SK-N-SH (cell line): ENCODE measurements at regions not wholly inside any gene's neighbourhood (a gene's known extent, or its start where the extent isn't known, plus 50 kb on each side); places are given as distances from the start of the nearest gene placed in this dataset.

Source experiments
- CTCF ChIA-PET: fragments of 300-600, 350-600 bp; formaldehyde crosslinking; extraction: SDS; loops from one replicate; lab custom pipeline; 2021; lab: Yijun Ruan, JAX
- POLR2A ChIA-PET: fragments of 350-600 bp; sonication (Branson Sonifier 250); formaldehyde crosslinking; extraction: SDS; loops from one replicate; lab custom pipeline; 2020; ENCODE audit warnings: antibody characterized with exemption, inconsistent platforms; lab: Yijun Ruan, JAX
- DNase-seq: peaks from one replicate; pipeline ENCODE4 v3.0.0; 2012
- H2AFZ ChIP-seq: fragments of 200-600 bp; sonication (generic); 2 replicates; pipeline ENCODE4 v1.8.1; 2016; ENCODE audit warnings: antibody characterized with exemption, mild to moderate bottlenecking, low read depth
- H3F3A ChIP-seq: fragments of 200-600 bp; sonication (generic); replicated peaks from 2 replicates; pipeline ENCODE3; 2016; ENCODE audit warnings: antibody characterized with exemption, mild to moderate bottlenecking; ENCODE audit not compliant: insufficient read depth
- H3K27ac ChIP-seq, 2 experiments: fragments of 200-500 bp in 1 of 2; fragments of 200-600 bp in 1 of 2; sonication (Bioruptor generic) in 1 of 2; sonication (generic), shearing (Covaris generic) in 1 of 2; 2 replicates each; pipeline versions ENCODE4 v1.5.1 to v1.6.1; 2014 to 2016; ENCODE audit warnings: low read depth in 2 of 2, inconsistent platforms in 1 of 2, low read length in 1 of 2, mild to moderate bottlenecking in 1 of 2, mixed read lengths in 1 of 2
- H3K27me3 ChIP-seq: fragments of 200-600 bp; sonication (generic), shearing (Covaris generic); 2 replicates; pipeline ENCODE4 v1.6.1; 2016; ENCODE audit warnings: mixed run types; ENCODE audit not compliant: insufficient read depth
- H3K36me3 ChIP-seq, 2 experiments: fragments of 200-500 bp in 1 of 2; fragments of 200-600 bp in 1 of 2; sonication (Bioruptor generic) in 1 of 2; sonication (generic) in 1 of 2; replicated peaks in 1 of 2; 2 replicates each; pipeline versions ENCODE3 to v1.5.1; 2014 to 2016; ENCODE audit warnings: low read length in 1 of 2, mild to moderate bottlenecking in 1 of 2; ENCODE audit not compliant: insufficient read depth in 2 of 2, control insufficient read depth in 1 of 2
- H3K4me1 ChIP-seq, 2 experiments: fragments of 200-500 bp in 1 of 2; fragments of 200-600 bp in 1 of 2; sonication (Bioruptor generic) in 1 of 2; sonication (generic), shearing (Covaris generic) in 1 of 2; 2 replicates each; pipeline versions ENCODE4 v1.5.1 to v1.6.1; 2014 to 2016; ENCODE audit warnings: low read depth in 1 of 2, low read length in 1 of 2, mixed run types in 1 of 2; ENCODE audit not compliant: insufficient read depth in 2 of 2, control insufficient read depth in 1 of 2
- H3K4me2 ChIP-seq: fragments of 200-600 bp; sonication (generic), shearing (Covaris generic); 2 replicates; pipeline ENCODE4 v1.6.1; 2017; ENCODE audit warnings: mixed run types
- H3K4me3 ChIP-seq, 2 experiments: fragments of 200-500 bp in 1 of 2; fragments of 200-600 bp in 1 of 2; sonication (Bioruptor generic) in 1 of 2; sonication (generic), shearing (Covaris generic) in 1 of 2; 2 replicates each; pipeline versions ENCODE4 v1.5.1 to v1.8.1; 2014 to 2016; ENCODE audit warnings: low read depth in 2 of 2, inconsistent platforms in 1 of 2, low read length in 1 of 2, mild to moderate bottlenecking in 1 of 2, mixed read lengths in 1 of 2, moderate library complexity in 1 of 2
- H3K79me2 ChIP-seq: fragments of 200-600 bp; sonication (generic); 2 replicates; pipeline ENCODE4 v1.8.1; 2017; ENCODE audit warnings: mild to moderate bottlenecking; ENCODE audit not compliant: insufficient read depth
- H3K9ac ChIP-seq: fragments of 200-600 bp; sonication (generic); 2 replicates; pipeline ENCODE4 v1.6.1; 2017; ENCODE audit warnings: mixed run types
- H3K9me2 ChIP-seq: fragments of 200-600 bp; sonication (generic); 2 replicates; pipeline ENCODE4 v1.6.1; 2017; ENCODE audit warnings: mixed run types
- H3K9me3 ChIP-seq: fragments of 200-600 bp; sonication (generic); 2 replicates; pipeline ENCODE4 v1.6.1; 2017; ENCODE audit warnings: mixed run types, mild to moderate bottlenecking, moderate library complexity
- H4K20me1 ChIP-seq: fragments of 200-600 bp; sonication (generic); 2 replicates; pipeline ENCODE4 v1.6.1; 2017; ENCODE audit warnings: mild to moderate bottlenecking, mixed run types; ENCODE audit not compliant: insufficient read depth
- CHD2 ChIP-seq: fragments of 150-350 bp; IDR thresholded peaks from 2 replicates; pipeline ENCODE4 v1.6.1; 2018; ENCODE audit warnings: low read length; ENCODE audit not compliant: partially characterized antibody
- FOSL2 ChIP-seq: IDR thresholded peaks from 2 replicates; pipeline ENCODE4 v1.4.0; 2012; ENCODE audit warnings: low read depth, mild to moderate bottlenecking, moderate library complexity, borderline replicate concordance
- FOXJ3 ChIP-seq: sonication (generic); formaldehyde crosslinking; IDR thresholded peaks from 2 replicates; pipeline ENCODE4 v1.5.1; 2020; ENCODE audit warnings: mild to moderate bottlenecking, missing genetic modification reagents
- NFIC ChIP-seq: IDR thresholded peaks from 2 replicates; pipeline ENCODE4 v1.4.0; 2012; ENCODE audit warnings: borderline replicate concordance
- NRF1 ChIP-seq: IDR thresholded peaks from 2 replicates; pipeline ENCODE4 v1.6.1; 2012; ENCODE audit warnings: low read depth, mild to moderate bottlenecking, low read length
- POLR2AphosphoS5 ChIP-seq: IDR thresholded peaks from 2 replicates; pipeline ENCODE4 v1.6.1; 2012; ENCODE audit warnings: low read depth, low read length
- RAD21 ChIP-seq: IDR thresholded peaks from 2 replicates; pipeline ENCODE4 v1.6.1; 2012; ENCODE audit warnings: mild to moderate bottlenecking, low read length
- RXRA ChIP-seq: IDR thresholded peaks from 2 replicates; pipeline ENCODE4 v1.4.0; 2012; ENCODE audit warnings: low read depth, mild to moderate bottlenecking, borderline replicate concordance
- SIN3A ChIP-seq: IDR thresholded peaks from 2 replicates; pipeline ENCODE4 v1.6.1; 2012; ENCODE audit warnings: low read depth, mild to moderate bottlenecking, low read length, moderate library complexity, borderline replicate concordance
- SMC3 ChIP-seq: IDR thresholded peaks from 2 replicates; pipeline ENCODE4 v1.6.1; 2012; ENCODE audit warnings: low read depth, low read length, improper control_type of control experiment
- TEAD4 ChIP-seq: IDR thresholded peaks from 2 replicates; pipeline ENCODE4 v1.4.0; 2012; ENCODE audit warnings: mild to moderate bottlenecking, borderline replicate concordance; ENCODE audit not compliant: insufficient read depth
- WGBS: methylation state at CpG from one replicate; pipeline ENCODE4 v1.1.6; 2017; ENCODE audit warnings: low lambda C conversion rate; 5-methylcytosine and 5-hydroxymethylcytosine counted together
- TF ChIP-seq, protein P1 (sequence below): IDR thresholded peaks from 2 replicates; pipeline ENCODE4; 2012
- TF ChIP-seq, protein P2 (sequence below): fragments of 150-350 bp; IDR thresholded peaks from 2 replicates; pipeline ENCODE4 v1.6.1; 2017; ENCODE audit warnings: antibody characterized with exemption, low read length, low read depth, borderline replicate concordance
- TF ChIP-seq, protein P3 (sequence below): IDR thresholded peaks from 2 replicates; pipeline ENCODE4 v1.4.0; 2012; ENCODE audit warnings: low read depth, borderline replicate concordance

DNA sequence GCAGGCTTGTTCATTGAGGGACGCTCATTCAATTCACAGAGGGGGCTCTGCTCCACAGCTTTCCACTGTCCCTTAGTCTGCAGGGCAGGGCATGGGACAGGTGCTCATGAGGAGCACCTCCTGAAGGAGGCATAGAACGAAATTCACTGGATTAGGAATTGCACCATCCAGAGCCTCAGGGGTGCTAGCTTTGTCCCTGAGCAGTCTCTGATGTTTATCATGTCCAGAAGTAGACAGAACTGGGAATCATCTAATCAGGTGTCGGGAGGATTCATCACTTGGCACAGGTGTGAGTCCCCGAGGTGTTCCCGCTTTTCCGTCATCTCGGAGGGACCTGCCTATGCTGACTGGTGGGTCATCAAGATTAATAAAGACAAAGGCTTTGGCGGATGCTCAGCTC is 321.4 kb downstream of the AJAP1 start:
- POLR2A ChIA-PET, result no interaction called here

DNA sequence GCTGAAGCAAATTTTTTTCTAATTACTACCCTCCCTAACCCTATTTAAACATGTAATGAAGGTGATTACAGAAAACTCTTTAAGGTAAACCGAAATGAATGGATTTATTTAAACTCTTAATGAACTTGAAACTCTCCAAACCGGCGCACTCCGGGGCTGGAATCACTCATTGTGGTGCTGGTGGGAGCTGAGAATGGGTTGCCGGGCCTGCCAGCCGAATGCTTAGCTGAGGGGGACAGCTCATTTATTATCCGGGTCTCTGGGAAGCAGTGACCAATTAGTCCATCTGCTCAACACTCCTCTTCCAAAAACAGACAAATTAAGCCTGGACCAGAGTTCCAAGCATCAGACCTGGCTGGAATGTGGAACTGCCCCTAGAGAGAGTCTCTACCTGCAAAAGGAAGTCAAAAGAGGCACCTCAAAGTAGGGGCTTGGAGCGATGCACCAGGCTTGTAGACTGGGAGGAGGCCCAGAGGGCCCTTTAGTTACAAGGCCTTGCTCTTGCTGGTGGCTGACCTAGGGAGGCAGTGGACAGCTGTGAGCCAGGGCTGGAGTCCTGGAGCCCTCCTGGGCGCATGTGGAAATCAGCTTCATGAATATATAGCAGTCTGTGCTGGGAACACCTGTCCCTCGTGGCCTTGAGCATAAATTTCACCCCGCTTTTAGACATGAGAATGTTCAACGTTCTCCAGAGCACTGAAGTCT is 320.7 kb downstream of the AJAP1 start:
- TF ChIP-seq NRF1 (no peak), RAD21 (no peak), FOSL2 (no peak)
- Histone ChIP-seq H3K4me3 (no peak overlapping the region), H2AFZ (no peak overlapping the region), H3F3A (no peaks in the 10 kb centered on the region), H3K4me1 (no peaks in the 10 kb centered on the region; a peak in 1 of 4 replicates), H3K79me2 (no peaks in the 10 kb centered on the region), H3K9me3 (no peaks in the 10 kb centered on the region), H3K27ac (no peak overlapping the region), H3K36me3 (no peaks in the 10 kb centered on the region), H4K20me1 (no peaks in the 10 kb centered on the region), H3K4me2 (no peak overlapping the region), H3K27me3 (no peaks in the 10 kb centered on the region), H3K9ac (no peak overlapping the region), H3K9me2 (no peaks in the 10 kb centered on the region)
- ChIA-PET POLR2A (no interaction called here), CTCF (interaction anchor here (1.5 to 1.8 kb wide), 3 partner anchors 9 to 13 kb away, joined by 3 to 4 read pairs (median 4); no protein-coding TSS in a partner anchor)
- no peak for DNase-seq
- 33% methylated on average over 9 of the region's 12 CpGs for WGBS

More for the DNA sequence above, 321.4 kb downstream of the AJAP1 start:
- Histone ChIP-seq H4K20me1 (no peaks in the 10 kb centered on the region), H3K9ac (no peak overlapping the region), H3K36me3 (no peaks in the 10 kb centered on the region), H3K4me1 (no peaks in the 10 kb centered on the region; a peak in 1 of 4 replicates), H3K27ac (no peak overlapping the region), H3K4me2 (no peak overlapping the region), H3F3A (no peaks in the 10 kb centered on the region)
- no peak for DNase-seq
- no peak for TF ChIP-seq NFIC
- TF ChIP-seq, protein P1, sequence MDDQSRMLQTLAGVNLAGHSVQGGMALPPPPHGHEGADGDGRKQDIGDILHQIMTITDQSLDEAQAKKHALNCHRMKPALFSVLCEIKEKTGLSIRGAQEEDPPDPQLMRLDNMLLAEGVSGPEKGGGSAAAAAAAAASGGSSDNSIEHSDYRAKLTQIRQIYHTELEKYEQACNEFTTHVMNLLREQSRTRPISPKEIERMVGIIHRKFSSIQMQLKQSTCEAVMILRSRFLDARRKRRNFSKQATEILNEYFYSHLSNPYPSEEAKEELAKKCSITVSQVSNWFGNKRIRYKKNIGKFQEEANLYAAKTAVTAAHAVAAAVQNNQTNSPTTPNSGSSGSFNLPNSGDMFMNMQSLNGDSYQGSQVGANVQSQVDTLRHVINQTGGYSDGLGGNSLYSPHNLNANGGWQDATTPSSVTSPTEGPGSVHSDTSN, result no peak
- TF ChIP-seq NRF1, result no peak
- TF ChIP-seq CHD2, result no peak
- no peak for TF ChIP-seq POLR2AphosphoS5
- TF ChIP-seq, all 33 proteins: peak for 0
- no peak overlapping the region for H3K4me3 ChIP-seq
- no peaks in the 10 kb centered on the region for H3K27me3 ChIP-seq
- 41% methylated on average over 8 of the region's 8 CpGs for WGBS
- H3K9me2 ChIP-seq, result no peaks in the 10 kb centered on the region
- no peaks in the 10 kb centered on the region for H3K9me3 ChIP-seq
- H2AFZ ChIP-seq, result no peak overlapping the region
- CTCF ChIA-PET, result interaction anchor here (0.6 to 1.8 kb wide), 4 partner anchors 8 to 137 kb away, joined by 3 to 4 read pairs (median 4); no protein-coding TSS in a partner anchor
- no peaks in the 10 kb centered on the region for H3K79me2 ChIP-seq

DNA sequence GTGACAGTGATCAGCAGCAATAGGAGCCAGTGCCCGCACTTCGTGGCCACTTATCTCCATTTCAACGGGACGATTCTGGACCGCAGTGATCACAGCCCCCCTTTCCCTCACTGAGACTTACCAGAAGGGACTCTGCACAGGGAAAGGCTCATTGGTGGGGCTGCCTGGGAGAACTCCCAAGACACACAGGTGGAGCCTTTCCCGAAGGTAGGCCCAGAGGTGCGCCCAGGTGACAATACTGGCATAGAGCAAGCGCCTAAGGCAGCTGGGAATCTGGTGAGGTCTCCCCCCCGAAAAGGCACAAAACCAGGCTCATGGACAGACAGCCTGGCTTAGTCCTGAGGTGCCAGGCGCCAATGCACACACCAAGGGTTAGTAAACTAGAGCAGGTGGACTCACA is 318.9 kb downstream of the AJAP1 start:
- no peak overlapping the region for H3K9ac ChIP-seq
- TF ChIP-seq, protein P2, sequence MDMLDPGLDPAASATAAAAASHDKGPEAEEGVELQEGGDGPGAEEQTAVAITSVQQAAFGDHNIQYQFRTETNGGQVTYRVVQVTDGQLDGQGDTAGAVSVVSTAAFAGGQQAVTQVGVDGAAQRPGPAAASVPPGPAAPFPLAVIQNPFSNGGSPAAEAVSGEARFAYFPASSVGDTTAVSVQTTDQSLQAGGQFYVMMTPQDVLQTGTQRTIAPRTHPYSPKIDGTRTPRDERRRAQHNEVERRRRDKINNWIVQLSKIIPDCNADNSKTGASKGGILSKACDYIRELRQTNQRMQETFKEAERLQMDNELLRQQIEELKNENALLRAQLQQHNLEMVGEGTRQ, result no peak
- TF ChIP-seq SIN3A (no peak), SMC3 (no peak), NRF1 (no peak), RXRA (no peak), TEAD4 (no peak), FOXJ3 (no peak)
- TF ChIP-seq, protein P3, sequence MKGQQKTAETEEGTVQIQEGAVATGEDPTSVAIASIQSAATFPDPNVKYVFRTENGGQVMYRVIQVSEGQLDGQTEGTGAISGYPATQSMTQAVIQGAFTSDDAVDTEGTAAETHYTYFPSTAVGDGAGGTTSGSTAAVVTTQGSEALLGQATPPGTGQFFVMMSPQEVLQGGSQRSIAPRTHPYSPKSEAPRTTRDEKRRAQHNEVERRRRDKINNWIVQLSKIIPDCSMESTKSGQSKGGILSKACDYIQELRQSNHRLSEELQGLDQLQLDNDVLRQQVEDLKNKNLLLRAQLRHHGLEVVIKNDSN, result no peak
- CTCF ChIA-PET, result interaction anchor here (0.6 kb wide), 1 partner anchor 9 kb away, joined by 3 read pairs; no protein-coding TSS in a partner anchor
- H3K4me2 ChIP-seq, result no peak overlapping the region
- H3K9me2 ChIP-seq, result no peaks in the 10 kb centered on the region
- no peaks in the 10 kb centered on the region for H3K27me3 ChIP-seq
- no peaks in the 10 kb centered on the region for H3K9me3 ChIP-seq
- H3K27ac ChIP-seq, result no peak overlapping the region
- no peaks in the 10 kb centered on the region for H4K20me1 ChIP-seq
- no peak for DNase-seq
- POLR2A ChIA-PET, result no interaction called here
- H2AFZ ChIP-seq, result no peak overlapping the region
- H3K79me2 ChIP-seq, result no peaks in the 10 kb centered on the region
- H3K4me1 ChIP-seq, result no peaks in the 10 kb centered on the region; a peak in 1 of 4 replicates
- 72% methylated on average over 5 of the region's 10 CpGs for WGBS
- no peak overlapping the region for H3K4me3 ChIP-seq
- H3F3A ChIP-seq, result no peaks in the 10 kb centered on the region
- H3K36me3 ChIP-seq, result no peaks in the 10 kb centered on the region
